MG63 (cell line): ENCODE measurements at regions not wholly inside any gene's neighbourhood (a gene's known extent, or its start where the extent isn't known, plus 50 kb on each side); places are given as distances from the start of the nearest gene placed in this dataset.
"Not testable (repeated sequence)": the region's sequence is repeated elsewhere in the genome, so short reads cannot be mapped to it uniquely, and the experiment has no call there.

ENCODE experiments used
- DNase-seq: peaks from one replicate; pipeline ENCODE4 v3.0.0-alpha.2; 2020
- H3K27me3 ChIP-seq: fragments of 250-450 bp; sonication (Bioruptor Pico); 2 replicates; pipeline ENCODE4 v1.5.1; 2020; ENCODE audit warnings: mild to moderate bottlenecking, moderate library complexity
- H3K36me3 ChIP-seq: fragments of 250-450 bp; sonication (Bioruptor Pico); 2 replicates; pipeline ENCODE4 v1.5.1; 2020; ENCODE audit warnings: mild to moderate bottlenecking, moderate library complexity
- H3K4me3 ChIP-seq: fragments of 250-450 bp; sonication (Bioruptor Pico); 2 replicates; pipeline ENCODE4 v1.5.1; 2020; ENCODE audit warnings: mild to moderate bottlenecking, moderate library complexity
- H3K9me3 ChIP-seq: fragments of 250-450 bp; sonication (Bioruptor Pico); 2 replicates; pipeline ENCODE4 v1.5.1; 2020; ENCODE audit warnings: mild to moderate bottlenecking, moderate library complexity

DNA sequence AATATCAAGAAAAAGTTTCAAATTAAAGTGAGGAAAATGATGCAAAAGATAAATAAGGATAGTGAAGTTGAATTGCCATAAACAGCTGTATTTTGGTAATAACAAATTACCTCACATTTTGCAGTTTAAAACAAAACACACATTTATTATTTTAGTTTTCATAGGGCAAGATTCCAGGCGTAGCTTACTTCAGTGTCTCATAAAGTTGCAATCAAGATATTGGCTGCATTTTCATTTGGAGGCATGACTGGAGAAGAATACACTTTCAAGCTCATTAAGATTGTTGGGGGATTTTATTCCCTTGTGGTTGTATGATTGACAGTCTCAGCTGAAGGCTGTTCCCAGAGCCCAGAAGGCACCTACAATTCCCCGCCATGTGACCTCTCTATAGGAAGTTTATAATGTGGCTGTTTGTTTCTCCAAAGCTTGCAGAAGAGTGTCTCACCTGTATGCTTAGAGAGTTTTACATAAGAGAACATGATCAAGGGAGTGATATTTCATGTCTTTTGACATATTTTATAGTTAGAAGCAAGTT, 151.4 kb downstream of the OTOL1 start:
- Histone ChIP-seq H3K9me3 (no peaks in the 10 kb centered on the region), H3K36me3 (no peaks in the 10 kb centered on the region), H3K27me3 (peaks cover 4% of the 10 kb centered on the region), H3K4me3 (no peak overlapping the region)
- no peak for DNase-seq

DNA sequence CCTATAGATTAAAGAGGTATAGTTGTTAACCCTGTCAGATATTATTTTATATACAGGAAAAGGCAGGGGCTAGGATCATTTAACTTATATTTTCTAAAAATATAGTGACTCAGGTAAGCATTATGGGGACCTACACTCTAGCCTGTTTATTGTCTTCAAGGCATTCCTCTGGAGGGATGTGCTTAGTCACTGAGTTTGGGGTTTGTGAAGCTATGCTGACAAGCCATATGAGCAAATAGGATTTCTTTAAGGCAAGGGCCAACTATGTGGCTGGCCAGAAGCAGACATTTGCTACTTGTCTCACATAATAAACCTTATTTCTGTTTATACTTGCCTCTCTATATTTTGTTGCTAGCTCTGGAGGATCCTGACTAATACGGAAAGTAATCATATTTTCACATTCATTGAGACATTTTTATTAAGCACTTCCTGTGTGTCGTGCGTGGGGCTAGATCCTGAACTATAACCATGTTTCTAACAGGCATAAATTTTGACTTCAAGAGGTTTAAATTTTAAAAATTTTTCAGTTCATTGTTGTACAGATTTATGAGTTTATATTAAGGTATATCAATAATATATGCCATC, 153.4 kb downstream of the OTOL1 start:
- DNase-seq, result no peak
- Histone ChIP-seq H3K27me3 (peaks cover 4% of the 10 kb centered on the region), H3K9me3 (no peaks in the 10 kb centered on the region), H3K4me3 (no peak overlapping the region), H3K36me3 (no peaks in the 10 kb centered on the region)

DNA sequence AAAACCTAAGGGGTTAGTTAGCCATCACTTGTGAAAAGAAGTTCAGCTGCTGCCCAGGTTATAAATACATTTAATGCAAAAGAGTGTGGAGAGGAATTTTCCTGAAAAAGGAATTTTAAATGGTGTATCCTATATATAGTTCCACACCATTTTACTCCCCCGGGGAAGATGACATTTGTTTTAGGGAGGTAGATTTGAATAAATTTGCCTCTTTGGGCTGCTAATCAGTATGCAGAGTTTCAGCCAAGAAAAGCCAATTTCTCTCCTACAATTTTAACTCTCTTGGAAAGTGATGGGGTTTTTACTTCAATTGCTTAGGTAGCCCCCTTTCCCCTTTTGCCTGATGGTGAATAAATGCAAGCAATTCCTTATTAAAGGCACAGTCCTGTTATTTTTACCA, 161.2 kb downstream of the OTOL1 start:
- no peaks in the 10 kb centered on the region for H3K36me3 ChIP-seq
- DNase-seq, result no peak
- no peaks in the 10 kb centered on the region for H3K27me3 ChIP-seq
- no peaks in the 10 kb centered on the region for H3K9me3 ChIP-seq
- no peak overlapping the region for H3K4me3 ChIP-seq

GRCh38 chr3:161671141-161671540, 174.5 kb downstream of the OTOL1 start:
- DNase-seq, result no peak
- no peaks in the 10 kb centered on the region for H3K9me3 ChIP-seq
- no peaks in the 10 kb centered on the region for H3K27me3 ChIP-seq
- H3K4me3 ChIP-seq, result no peak overlapping the region
- no peaks in the 10 kb centered on the region for H3K36me3 ChIP-seq

DNA sequence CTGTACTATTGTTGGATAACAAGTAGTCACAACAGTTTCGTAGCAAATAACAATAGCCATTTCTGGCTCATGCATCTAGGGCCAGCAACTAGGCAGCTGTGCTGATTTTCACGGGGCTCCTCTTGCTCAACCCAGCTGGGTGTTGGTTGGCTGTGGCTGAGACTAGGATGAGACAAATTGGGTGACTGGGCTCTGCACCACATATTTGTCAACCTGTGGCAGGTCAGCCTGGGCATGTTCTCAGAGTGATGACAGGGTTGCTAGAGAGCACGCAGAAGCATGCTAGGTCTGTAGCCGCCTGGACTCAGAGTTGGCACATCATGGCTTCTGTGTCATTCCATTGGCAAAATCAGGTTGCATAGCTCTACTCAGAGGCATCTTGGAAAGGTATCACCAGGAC, 175.9 kb downstream of the OTOL1 start:
- Histone ChIP-seq H3K4me3 (no peak overlapping the region), H3K9me3 (no peaks in the 10 kb centered on the region), H3K36me3 (no peaks in the 10 kb centered on the region), H3K27me3 (no peaks in the 10 kb centered on the region)
- DNase-seq, result no peak

DNA sequence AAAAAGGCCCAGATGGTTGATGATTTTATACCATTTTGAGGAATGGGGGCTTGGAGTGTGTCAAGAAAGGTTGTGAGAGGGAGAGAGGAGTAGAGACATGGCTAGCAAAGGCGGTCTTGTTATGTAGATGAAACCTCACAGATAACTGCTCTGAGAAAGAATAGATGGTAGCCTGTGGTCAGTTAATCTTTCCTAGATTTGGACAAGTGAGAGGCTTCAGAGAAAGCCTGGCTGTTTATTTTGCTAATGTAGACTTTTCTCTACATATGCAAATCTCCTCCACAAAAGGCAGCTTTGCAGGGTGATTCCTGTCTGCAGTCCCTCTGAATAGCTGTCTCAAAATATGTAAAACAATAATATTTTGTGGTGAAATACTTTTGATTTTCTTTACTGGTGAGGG, 177.3 kb downstream of the OTOL1 start:
- no peak for DNase-seq
- Histone ChIP-seq H3K27me3 (no peaks in the 10 kb centered on the region), H3K9me3 (no peaks in the 10 kb centered on the region), H3K36me3 (no peaks in the 10 kb centered on the region), H3K4me3 (no peak overlapping the region)

GRCh38 chr3:161674402-161674801, 177.8 kb downstream of the OTOL1 start:
- no peaks in the 10 kb centered on the region for H3K36me3 ChIP-seq
- DNase-seq, result no peak
- H3K4me3 ChIP-seq, result no peak overlapping the region
- no peaks in the 10 kb centered on the region for H3K9me3 ChIP-seq
- H3K27me3 ChIP-seq, result no peaks in the 10 kb centered on the region

GRCh38 chr3:161681831-161682230, 185.2 kb downstream of the OTOL1 start:
- not testable (repeated sequence) for H3K4me3 ChIP-seq

DNA sequence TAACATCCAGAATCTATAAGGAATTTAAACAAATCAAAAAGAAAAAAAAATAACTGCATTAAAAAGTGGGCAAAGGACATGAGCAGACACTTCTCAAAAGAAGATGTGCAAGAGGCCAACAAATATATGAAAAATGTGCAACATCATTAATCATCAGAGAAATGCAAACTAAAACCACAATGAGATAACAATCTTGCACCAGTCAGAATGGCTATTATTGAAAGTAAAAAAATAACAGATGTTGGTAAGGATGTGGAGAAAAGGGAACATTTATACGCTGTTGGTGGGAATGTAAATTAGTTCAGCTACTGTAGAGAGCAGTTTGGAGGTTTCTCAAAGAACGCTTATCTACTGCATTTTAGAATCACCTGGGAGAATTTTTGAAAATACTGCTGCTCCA, 186.1 kb downstream of the OTOL1 start:
- H3K9me3 ChIP-seq, result no peaks in the 10 kb centered on the region

More at GRCh38 chr3:161681831-161682230, 185.2 kb downstream of the OTOL1 start:
- not testable (repeated sequence) for H3K9me3 ChIP-seq, H3K27me3 ChIP-seq, H3K36me3 ChIP-seq, DNase-seq

DNA sequence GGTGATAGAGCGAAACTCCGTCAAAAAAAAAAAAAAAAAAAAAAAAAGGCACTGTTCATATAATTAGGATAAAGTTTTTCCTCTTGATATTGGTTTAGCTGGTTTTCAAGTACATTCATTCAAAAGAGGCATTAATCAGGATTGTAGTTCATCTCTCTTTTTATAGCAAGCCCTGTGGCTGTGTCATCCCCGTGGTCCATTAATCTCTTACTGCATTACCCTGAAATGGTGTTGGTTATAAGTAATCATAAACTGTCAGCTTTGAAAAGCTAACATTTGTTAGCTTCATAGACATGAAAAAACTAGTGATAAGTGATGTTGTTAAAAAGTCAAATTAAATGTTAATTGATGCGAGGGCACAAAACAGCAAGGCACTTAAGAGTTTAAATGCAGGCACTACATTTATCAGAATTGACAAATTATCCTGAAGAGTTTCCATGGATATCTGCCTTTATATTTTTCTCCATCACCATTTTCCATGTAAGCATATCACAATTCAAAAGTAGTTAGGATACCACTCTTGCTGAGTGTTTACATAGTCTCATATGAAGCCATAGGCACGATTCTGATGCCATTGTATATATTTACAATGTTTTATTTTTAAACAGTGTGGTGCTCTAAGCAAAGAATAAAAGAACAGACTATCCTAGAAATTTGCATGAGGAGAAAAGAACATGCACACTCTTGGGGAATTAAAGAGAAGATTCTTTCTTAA, 193.1 kb downstream of the OTOL1 start:
- Histone ChIP-seq H3K36me3 (no peaks in the 10 kb centered on the region), H3K27me3 (no peaks in the 10 kb centered on the region), H3K4me3 (no peak overlapping the region), H3K9me3 (no peaks in the 10 kb centered on the region)
- DNase-seq, result no peak

More for the DNA sequence above, 186.1 kb downstream of the OTOL1 start:
- Histone ChIP-seq H3K27me3 (no peaks in the 10 kb centered on the region), H3K36me3 (no peaks in the 10 kb centered on the region), H3K4me3 (no peak overlapping the region)
- DNase-seq, result no peak

GRCh38 chr3:161690299-161690620, 193.7 kb downstream of the OTOL1 start:
- DNase-seq, result no peak
- H3K4me3 ChIP-seq, result no peak overlapping the region
- H3K9me3 ChIP-seq, result no peaks in the 10 kb centered on the region
- H3K36me3 ChIP-seq, result no peaks in the 10 kb centered on the region
- no peaks in the 10 kb centered on the region for H3K27me3 ChIP-seq

- H3K27me3 ChIP-seq, result no peaks in the 10 kb centered on the region; the same call in 1 of the 2 replicates
- H3K9me3 ChIP-seq, result no peaks in the 10 kb centered on the region
- DNase-seq, result no peak
- no peak overlapping the region for H3K4me3 ChIP-seq
- no peaks in the 10 kb centered on the region for H3K36me3 ChIP-seq
Observed at GRCh38 chr3:161691677-161692076, 195.1 kb downstream of the OTOL1 start.

GRCh38 chr3:161694682-161695564, 198.3 kb downstream of the OTOL1 start:
- Histone ChIP-seq H3K27me3 (no peaks in the 10 kb centered on the region; the same call in 1 of the 2 replicates), H3K4me3 (no peak overlapping the region), H3K36me3 (no peaks in the 10 kb centered on the region), H3K9me3 (no peaks in the 10 kb centered on the region)
- DNase-seq, result no peak

- Histone ChIP-seq H3K4me3 (no peak overlapping the region), H3K9me3 (no peaks in the 10 kb centered on the region), H3K36me3 (no peaks in the 10 kb centered on the region), H3K27me3 (no peaks in the 10 kb centered on the region; the same call in 1 of the 2 replicates)
- DNase-seq, result no peak
Observed at GRCh38 chr3:161695811-161696210, 199.2 kb downstream of the OTOL1 start.

- Histone ChIP-seq H3K4me3 (no peak overlapping the region), H3K36me3 (no peaks in the 10 kb centered on the region), H3K9me3 (no peaks in the 10 kb centered on the region), H3K27me3 (no peaks in the 10 kb centered on the region; the same call in 1 of the 2 replicates)
- no peak for DNase-seq
Observed at GRCh38 chr3:161700998-161701397, 204.4 kb downstream of the OTOL1 start.

GRCh38 chr3:161707253-161707652, 210.6 kb downstream of the OTOL1 start:
- H3K4me3 ChIP-seq, H3K27me3 ChIP-seq, DNase-seq: not testable (repeated sequence)

GRCh38 chr3:161713731-161714130, 217.1 kb downstream of the OTOL1 start:
- H3K36me3 ChIP-seq, result no peaks in the 10 kb centered on the region

More at GRCh38 chr3:161707253-161707652, 210.6 kb downstream of the OTOL1 start:
- not testable (repeated sequence) for H3K36me3 ChIP-seq, H3K9me3 ChIP-seq

More at GRCh38 chr3:161713731-161714130, 217.1 kb downstream of the OTOL1 start:
- no peak for DNase-seq
- no peak overlapping the region for H3K4me3 ChIP-seq
- no peaks in the 10 kb centered on the region for H3K9me3 ChIP-seq
- H3K27me3 ChIP-seq, result no peaks in the 10 kb centered on the region
